Naive thymus-derived CD4-positive, alpha-beta T cell (primary cell): ENCODE measurements at regions not wholly inside any gene's neighbourhood (a gene's known extent, or its start where the extent isn't known, plus 50 kb on each side); places are given as distances from the start of the nearest gene placed in this dataset.
A peak's percentile ranks its signal among the peaks of the same experiment; 100 is the strongest.
"Not testable (repeated sequence)": the region's sequence is repeated elsewhere in the genome, so short reads cannot be mapped to it uniquely, and the experiment has no call there.

ENCODE experiments used
- ATAC-seq: fragments of 150-1000 bp; cut with Tn5 transposase; 2 replicates; pipeline ENCODE4 v1.10.0; 2021; ENCODE audit warnings: mild to moderate bottlenecking, moderate library complexity
- CTCF ChIA-PET: fragments of 350-600 bp; sonication (Branson Sonifier 250); formaldehyde crosslinking; loops from one replicate; lab custom pipeline; 2021; ENCODE audit warnings: antibody characterized with exemption; lab: Charles Lee
- POLR2A ChIA-PET: fragments of 350-600 bp; sonication (Branson Sonifier 250); formaldehyde crosslinking; loops from one replicate; lab custom pipeline; 2021; ENCODE audit warnings: antibody characterized with exemption, inconsistent platforms; lab: Charles Lee
- DNase-seq, 9 donors: peaks; one replicate each; pipeline versions ENCODE4 v3.0.0 to v3.0.0-alpha.2; 2020 to 2022; ENCODE audit warnings: mixed read lengths in 1 of 9
- H3K27ac ChIP-seq: one replicate; pipeline ENCODE4 v1.7.0; 2013; ENCODE audit warnings: mild to moderate bottlenecking, low read depth, low read length, moderate library complexity
- H3K27me3 ChIP-seq, 2 donors: one replicate each; pipeline ENCODE4 v1.7.0; 2013; ENCODE audit warnings: low read length in 2 of 2, mild to moderate bottlenecking in 2 of 2, moderate library complexity in 2 of 2; ENCODE audit not compliant: control insufficient read depth in 2 of 2, insufficient read depth in 2 of 2
- H3K36me3 ChIP-seq, 3 experiments: 1 replicate in 2 of 3; 2 replicates in 1 of 3; pipeline ENCODE4 v1.7.0; 2013; ENCODE audit warnings: low read length in 3 of 3, mild to moderate bottlenecking in 3 of 3, moderate library complexity in 1 of 3; ENCODE audit not compliant: insufficient read depth in 3 of 3, control insufficient read depth in 2 of 3
- H3K4me1 ChIP-seq, 2 donors: one replicate each; pipeline ENCODE4 v1.7.0; 2013; ENCODE audit warnings: low read length in 2 of 2, mild to moderate bottlenecking in 2 of 2, moderate library complexity in 1 of 2; ENCODE audit not compliant: control insufficient read depth in 2 of 2, insufficient read depth in 2 of 2
- H3K4me3 ChIP-seq: 2 replicates; pipeline ENCODE4 v1.7.0; 2013; ENCODE audit warnings: mild to moderate bottlenecking, low read length
- H3K9me3 ChIP-seq, 3 experiments: 1 replicate in 2 of 3; 2 replicates in 1 of 3; pipeline ENCODE4 v1.7.0; 2013; ENCODE audit warnings: low read length in 3 of 3; ENCODE audit not compliant: control insufficient read depth in 2 of 3
- H3K27ac Mint-ChIP-seq, 9 donors: one replicate each; pipeline ENCODE4 v1.8.0; 2020 to 2022; ENCODE audit warnings: mixed read lengths in 9 of 9, mild to moderate bottlenecking in 8 of 9, moderate library complexity in 5 of 9, inconsistent platforms in 2 of 9
- H3K27me3 Mint-ChIP-seq, 5 donors: one replicate each; pipeline ENCODE4 v1.8.0; 2021 to 2022; ENCODE audit warnings: mixed read lengths in 5 of 5, mild to moderate bottlenecking in 1 of 5
- H3K36me3 Mint-ChIP-seq, 5 donors: one replicate each; pipeline ENCODE4 v1.8.0; 2020 to 2022; ENCODE audit warnings: mixed read lengths in 5 of 5, mild to moderate bottlenecking in 3 of 5, inconsistent platforms in 1 of 5
- H3K4me1 Mint-ChIP-seq, 7 donors: one replicate each; pipeline ENCODE4 v1.8.0; 2020 to 2022; ENCODE audit warnings: mixed read lengths in 7 of 7, mild to moderate bottlenecking in 3 of 7, inconsistent platforms in 1 of 7
- H3K4me3 Mint-ChIP-seq, 10 donors: one replicate each; pipeline ENCODE4 v1.8.0; 2020 to 2022; ENCODE audit warnings: mild to moderate bottlenecking in 10 of 10, mixed read lengths in 10 of 10, moderate library complexity in 6 of 10, inconsistent platforms in 2 of 10
- H3K9me3 Mint-ChIP-seq, 11 donors: one replicate each; pipeline ENCODE4 v1.8.0; 2020 to 2022; ENCODE audit warnings: mixed read lengths in 11 of 11, mild to moderate bottlenecking in 4 of 11, inconsistent platforms in 1 of 11, moderate library complexity in 1 of 11
- intact Hi-C, 2 donors: fragments of 100-400 bp; cut with micrococcal nuclease; formaldehyde crosslinking; loops; one replicate each; pipeline ENCODE4 v1.15.1; 2023

- intact Hi-C loops = no loop called here
- H3K36me3 Mint-ChIP-seq = no peaks in the 10 kb centered on the region
- no peak overlapping the region for H3K4me3 Mint-ChIP-seq
- H3K27me3 Mint-ChIP-seq = peaks cover 0 to 5% (median 0%) of the 10 kb centered on the region in 5 donors
- H3K27ac ChIP-seq = no peak overlapping the region
- ATAC-seq = no peak
- ChIA-PET POLR2A (no interaction called here), CTCF (no interaction called here)
- H3K27me3 ChIP-seq = no peaks in the 10 kb centered on the region
- H3K4me1 ChIP-seq = no peaks in the 10 kb centered on the region
- no peaks in the 10 kb centered on the region for H3K36me3 ChIP-seq
- H3K9me3 Mint-ChIP-seq = peaks cover 0 to 5% (median 0%) of the 10 kb centered on the region in 11 donors
- no peaks in the 10 kb centered on the region for H3K4me1 Mint-ChIP-seq
- H3K4me3 ChIP-seq = no peak overlapping the region
- H3K27ac Mint-ChIP-seq = no peak overlapping the region
- H3K9me3 ChIP-seq = no peaks in the 10 kb centered on the region
- no peak for DNase-seq
These were observed 108.7 kb upstream of the MAP1LC3B2 start for GRCh38 chr12:116450406-116450910.

- ATAC-seq, H3K27ac ChIP-seq, H3K9me3 ChIP-seq, H3K36me3 Mint-ChIP-seq, DNase-seq, H3K4me3 Mint-ChIP-seq, H3K27ac Mint-ChIP-seq, intact Hi-C loops, H3K4me1 ChIP-seq, H3K4me3 ChIP-seq, H3K27me3 ChIP-seq, H3K4me1 Mint-ChIP-seq, H3K36me3 ChIP-seq, H3K27me3 Mint-ChIP-seq, H3K9me3 Mint-ChIP-seq, CTCF ChIA-PET, POLR2A ChIA-PET: not testable (repeated sequence)
These were observed 106.2 kb upstream of the MAP1LC3B2 start for GRCh38 chr12:116452975-116453374.

GRCh38 chr12:116453631-116454030, 105.5 kb upstream of the MAP1LC3B2 start:
- Mint-ChIP-seq H3K9me3 (peaks cover 0 to 5% (median 0%) of the 10 kb centered on the region in 11 donors), H3K4me1 (peaks cover 0 to 1% (median 0%) of the 10 kb centered on the region in 7 donors), H3K36me3 (no peaks in the 10 kb centered on the region), H3K4me3 (no peak overlapping the region), H3K27ac (no peak overlapping the region), H3K27me3 (peaks cover 0 to 5% (median 0%) of the 10 kb centered on the region in 5 donors)
- ChIA-PET CTCF (interaction anchor here (0.6 kb wide), 1 partner anchor 64 kb away, joined by 5 read pairs; no protein-coding TSS in a partner anchor), POLR2A (no interaction called here)
- Histone ChIP-seq H3K9me3 (no peaks in the 10 kb centered on the region), H3K27me3 (no peaks in the 10 kb centered on the region), H3K27ac (no peak overlapping the region), H3K36me3 (no peaks in the 10 kb centered on the region), H3K4me1 (no peaks in the 10 kb centered on the region), H3K4me3 (no peak overlapping the region)
- DNase-seq (no peak), ATAC-seq (no peak)
- intact Hi-C loops = no loop called here

GRCh38 chr12:116454076-116454475, 105.1 kb upstream of the MAP1LC3B2 start:
- Mint-ChIP-seq H3K4me1 (peaks cover 0 to 1% (median 0%) of the 10 kb centered on the region in 7 donors), H3K9me3 (peaks cover 0 to 5% (median 0%) of the 10 kb centered on the region in 11 donors), H3K27me3 (peaks cover 0 to 5% (median 0%) of the 10 kb centered on the region in 5 donors), H3K27ac (no peak overlapping the region), H3K4me3 (no peak overlapping the region), H3K36me3 (no peaks in the 10 kb centered on the region)
- Histone ChIP-seq H3K4me3 (no peak overlapping the region), H3K27me3 (no peaks in the 10 kb centered on the region), H3K36me3 (no peaks in the 10 kb centered on the region), H3K27ac (no peak overlapping the region), H3K9me3 (no peaks in the 10 kb centered on the region), H3K4me1 (no peaks in the 10 kb centered on the region)
- intact Hi-C loops = no loop called here
- ChIA-PET CTCF (no interaction called here), POLR2A (no interaction called here)
- ATAC-seq (no peak), DNase-seq (no peak)

GRCh38 chr12:116454950-116455447, 104.2 kb upstream of the MAP1LC3B2 start:
- Histone ChIP-seq H3K36me3 (no peaks in the 10 kb centered on the region), H3K27ac (no peak overlapping the region), H3K27me3 (no peaks in the 10 kb centered on the region), H3K9me3 (no peaks in the 10 kb centered on the region), H3K4me1 (no peaks in the 10 kb centered on the region), H3K4me3 (no peak overlapping the region)
- H3K27ac Mint-ChIP-seq = no peak overlapping the region
- ATAC-seq = no peak
- POLR2A ChIA-PET = no interaction called here
- intact Hi-C loops = no loop called here
- peaks cover 0 to 1% (median 0%) of the 10 kb centered on the region in 7 donors for H3K4me1 Mint-ChIP-seq
- DNase-seq = no peak
- peaks cover 0 to 3% (median 0%) of the 10 kb centered on the region in 11 donors for H3K9me3 Mint-ChIP-seq
- H3K4me3 Mint-ChIP-seq = peak overlapping the region in 1 of 10 donors; percentile 4
- no peaks in the 10 kb centered on the region for H3K36me3 Mint-ChIP-seq
- CTCF ChIA-PET = no interaction called here
- H3K27me3 Mint-ChIP-seq = peaks cover 0 to 5% (median 0%) of the 10 kb centered on the region in 5 donors

GRCh38 chr12:116455540-116456329, 103.4 kb upstream of the MAP1LC3B2 start:
- H3K9me3 ChIP-seq = no peaks in the 10 kb centered on the region
- peaks cover 0 to 1% (median 0%) of the 10 kb centered on the region in 7 donors for H3K4me1 Mint-ChIP-seq
- ChIA-PET POLR2A (no interaction called here), CTCF (no interaction called here)
- intact Hi-C loops = no loop called here
- DNase-seq = no peak
- no peak overlapping the region for H3K27ac Mint-ChIP-seq
- no peaks in the 10 kb centered on the region for H3K27me3 ChIP-seq
- H3K36me3 Mint-ChIP-seq = no peaks in the 10 kb centered on the region
- H3K4me3 Mint-ChIP-seq = no peak overlapping the region
- ATAC-seq = peak; percentile 48
- no peaks in the 10 kb centered on the region for H3K36me3 ChIP-seq
- H3K27ac ChIP-seq = no peak overlapping the region
- H3K4me1 ChIP-seq = no peaks in the 10 kb centered on the region
- H3K9me3 Mint-ChIP-seq = no peaks in the 10 kb centered on the region
- no peak overlapping the region for H3K4me3 ChIP-seq
- H3K27me3 Mint-ChIP-seq = peaks cover 0 to 5% (median 0%) of the 10 kb centered on the region in 5 donors
